ENCODE measurements at regions not wholly inside any gene's neighbourhood (a gene's known extent, or its start where the extent isn't known, plus 50 kb on each side); places are given as distances from the start of the nearest gene placed in this dataset.

DNA sequence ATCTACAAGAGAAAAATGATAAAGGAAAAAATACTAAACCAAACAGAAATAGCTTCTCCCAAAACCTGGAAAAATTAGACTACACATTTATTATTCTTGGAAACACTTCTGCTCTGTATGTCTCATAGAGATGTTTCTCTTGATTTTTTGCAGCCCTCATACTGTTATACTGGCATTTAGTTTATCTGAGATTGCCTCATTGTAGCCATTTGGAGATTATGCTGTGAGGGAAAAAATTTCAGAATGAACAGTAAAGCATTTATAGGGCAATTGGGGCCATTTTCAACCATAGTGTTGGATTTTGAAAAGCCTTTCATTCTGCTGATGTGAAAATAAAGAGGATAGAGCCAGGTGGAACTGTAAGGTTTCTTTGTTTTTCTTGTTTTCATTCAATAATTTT, 441.8 kb upstream of the RIOK2 start:
- H3K9me3 ChIP-seq: no peaks in the 10 kb centered on the region
- no peak overlapping the region for H3K4me3 ChIP-seq
- H3K4me1 ChIP-seq: no peaks in the 10 kb centered on the region
- H3K36me3 ChIP-seq: no peaks in the 10 kb centered on the region
- TF ChIP-seq, protein P1, sequence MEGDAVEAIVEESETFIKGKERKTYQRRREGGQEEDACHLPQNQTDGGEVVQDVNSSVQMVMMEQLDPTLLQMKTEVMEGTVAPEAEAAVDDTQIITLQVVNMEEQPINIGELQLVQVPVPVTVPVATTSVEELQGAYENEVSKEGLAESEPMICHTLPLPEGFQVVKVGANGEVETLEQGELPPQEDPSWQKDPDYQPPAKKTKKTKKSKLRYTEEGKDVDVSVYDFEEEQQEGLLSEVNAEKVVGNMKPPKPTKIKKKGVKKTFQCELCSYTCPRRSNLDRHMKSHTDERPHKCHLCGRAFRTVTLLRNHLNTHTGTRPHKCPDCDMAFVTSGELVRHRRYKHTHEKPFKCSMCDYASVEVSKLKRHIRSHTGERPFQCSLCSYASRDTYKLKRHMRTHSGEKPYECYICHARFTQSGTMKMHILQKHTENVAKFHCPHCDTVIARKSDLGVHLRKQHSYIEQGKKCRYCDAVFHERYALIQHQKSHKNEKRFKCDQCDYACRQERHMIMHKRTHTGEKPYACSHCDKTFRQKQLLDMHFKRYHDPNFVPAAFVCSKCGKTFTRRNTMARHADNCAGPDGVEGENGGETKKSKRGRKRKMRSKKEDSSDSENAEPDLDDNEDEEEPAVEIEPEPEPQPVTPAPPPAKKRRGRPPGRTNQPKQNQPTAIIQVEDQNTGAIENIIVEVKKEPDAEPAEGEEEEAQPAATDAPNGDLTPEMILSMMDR (IDR thresholded peaks at IDR 0.05): no peak
- no peaks in the 10 kb centered on the region for H3K27me3 ChIP-seq (ENCODE audit: low read depth)
- intact Hi-C loops (cut with DNase I): no loop called here
- no peak for DNase-seq
- ATAC-seq: no peak
- no peak overlapping the region for H3K27ac ChIP-seq

- Histone ChIP-seq H3K36me3 (no peaks in the 10 kb centered on the region), H3K4me1 (no peaks in the 10 kb centered on the region), H3K9me3 (no peaks in the 10 kb centered on the region), H3K27me3 (ENCODE audit: low read depth) (no peaks in the 10 kb centered on the region), H3K27ac (no peak overlapping the region), H3K4me3 (no peak overlapping the region)
- intact Hi-C loops (cut with DNase I): no loop called here
- no peak for ATAC-seq
- no peak for DNase-seq
- TF ChIP-seq, protein P1 (IDR thresholded peaks at IDR 0.05): no peak
These were observed 444.2 kb upstream of the RIOK2 start for GRCh38 chr5:97627272-97627671.

- H3K27me3 ChIP-seq (ENCODE audit: low read depth): no peaks in the 10 kb centered on the region
- no peak overlapping the region for H3K27ac ChIP-seq
- TF ChIP-seq, protein P1 (IDR thresholded peaks at IDR 0.05): no peak
- no peaks in the 10 kb centered on the region for H3K4me1 ChIP-seq
- no peaks in the 10 kb centered on the region for H3K9me3 ChIP-seq
- intact Hi-C loops (cut with DNase I): no loop called here
- no peak for DNase-seq
- no peak overlapping the region for H3K4me3 ChIP-seq
- no peaks in the 10 kb centered on the region for H3K36me3 ChIP-seq
- no peak for ATAC-seq
These were observed 445.0 kb upstream of the RIOK2 start for GRCh38 chr5:97628031-97628430.

DNA sequence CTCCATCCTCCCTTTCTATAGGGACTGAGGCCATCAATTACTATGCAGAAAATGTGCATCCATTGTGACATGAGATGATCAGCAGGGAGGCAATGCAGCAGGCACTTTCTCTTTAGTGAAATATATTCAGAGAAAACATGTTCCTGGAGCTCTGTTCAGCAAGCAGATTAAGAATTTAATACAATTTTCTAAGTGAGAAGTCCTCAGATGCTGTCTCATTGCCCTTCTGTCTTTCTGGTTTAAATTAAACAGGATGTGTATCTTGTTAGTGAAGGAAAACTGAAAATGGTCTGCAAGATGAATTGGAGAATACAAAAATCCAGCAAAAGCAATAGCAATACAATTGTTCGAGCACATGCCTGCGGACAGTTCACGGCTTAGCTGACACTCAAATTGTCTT, 445.8 kb upstream of the RIOK2 start:
- DNase-seq (no peak), ATAC-seq (no peak)
- TF ChIP-seq, protein P1 (IDR thresholded peaks at IDR 0.05): no peak
- no peaks in the 10 kb centered on the region for H3K4me1 ChIP-seq
- no peaks in the 10 kb centered on the region for H3K36me3 ChIP-seq
- H3K4me3 ChIP-seq: no peak overlapping the region
- intact Hi-C loops (cut with DNase I): no loop called here
- no peaks in the 10 kb centered on the region for H3K27me3 ChIP-seq (ENCODE audit: low read depth)
- H3K27ac ChIP-seq: no peak overlapping the region
- no peaks in the 10 kb centered on the region for H3K9me3 ChIP-seq

GRCh38 chr5:97629276-97629675, 446.2 kb upstream of the RIOK2 start:
- no peak overlapping the region for H3K27ac ChIP-seq
- H3K4me1 ChIP-seq: no peaks in the 10 kb centered on the region
- no peaks in the 10 kb centered on the region for H3K27me3 ChIP-seq (ENCODE audit: low read depth)
- no peaks in the 10 kb centered on the region for H3K36me3 ChIP-seq
- H3K9me3 ChIP-seq: no peaks in the 10 kb centered on the region
- TF ChIP-seq, protein P1 (IDR thresholded peaks at IDR 0.05): no peak
- ATAC-seq (no peak), DNase-seq (no peak)
- H3K4me3 ChIP-seq: no peak overlapping the region
- intact Hi-C loops (cut with DNase I): no loop called here

DNA sequence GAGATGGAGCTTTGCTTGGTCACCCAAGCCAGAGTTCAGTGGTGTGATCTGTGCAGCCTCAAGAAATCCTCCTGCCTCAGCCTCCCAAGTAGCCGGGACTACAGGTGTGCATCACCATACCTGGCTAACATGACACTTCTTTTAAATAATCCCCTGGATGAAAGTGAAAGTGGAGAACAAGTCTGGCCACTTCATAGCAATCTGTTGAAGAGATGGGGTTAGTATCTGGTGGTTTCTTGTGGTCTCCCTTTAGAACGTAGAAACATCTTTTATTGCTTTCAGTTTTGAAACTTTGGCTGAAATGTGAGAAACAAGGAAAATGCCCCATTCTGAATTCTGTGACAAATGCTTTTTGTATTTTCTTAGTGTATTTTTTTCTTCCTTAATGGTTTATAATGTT, 452.5 kb upstream of the RIOK2 start:
- no peaks in the 10 kb centered on the region for H3K27me3 ChIP-seq (ENCODE audit: low read depth)
- no peaks in the 10 kb centered on the region for H3K36me3 ChIP-seq
- TF ChIP-seq, protein P1 (IDR thresholded peaks at IDR 0.05): no peak
- H3K4me1 ChIP-seq: no peaks in the 10 kb centered on the region
- intact Hi-C loops (cut with DNase I): no loop called here
- H3K9me3 ChIP-seq: no peaks in the 10 kb centered on the region
- DNase-seq (no peak), ATAC-seq (no peak)
- no peak overlapping the region for H3K27ac ChIP-seq
- H3K4me3 ChIP-seq: no peak overlapping the region

Measured in lower lobe of right lung (tissue), 2 donors.